Keratinocyte (primary cell): ENCODE measurements at regions not wholly inside any gene's neighbourhood (a gene's known extent, or its start where the extent isn't known, plus 50 kb on each side); places are given as distances from the start of the nearest gene placed in this dataset.

Experiments used
- DNase-seq: peaks from one replicate; pipeline ENCODE4 v3.0.0-alpha.2; 2011; ENCODE audit warnings: low read depth, missing footprints, low spot score
- FAIRE-seq: peaks from 2 replicates; lab custom pipeline; 2011; peaks lifted over from hg19 to GRCh38; lab: Jason Lieb, UNC
- H2AFZ ChIP-seq: 2 replicates; pipeline ENCODE4 v1.6.0; 2012; ENCODE audit warnings: low read length, control low read depth, inconsistent platforms; ENCODE audit not compliant: control insufficient read depth
- H3K27ac ChIP-seq: 2 replicates; pipeline ENCODE4 v1.5.1; 2011; ENCODE audit warnings: low read length; ENCODE audit not compliant: control insufficient read depth, insufficient read depth
- H3K27me3 ChIP-seq: 3 replicates; pipeline ENCODE4 v1.6.0; 2011; ENCODE audit warnings: low read length; ENCODE audit not compliant: control insufficient read depth, insufficient read depth; ENCODE audit errors: extremely low read depth
- H3K36me3 ChIP-seq, 2 experiments: 2 replicates in 1 of 2; 3 replicates in 1 of 2; pipeline ENCODE4 v1.5.1; 2011; ENCODE audit warnings: low read length in 2 of 2, mild to moderate bottlenecking in 1 of 2; ENCODE audit not compliant: control insufficient read depth in 2 of 2, insufficient read depth in 2 of 2; ENCODE audit errors: extremely low read depth in 1 of 2
- H3K4me1 ChIP-seq: 3 replicates; pipeline ENCODE4 v1.5.1; 2011; ENCODE audit warnings: low read length; ENCODE audit not compliant: control insufficient read depth, insufficient read depth; ENCODE audit errors: extremely low read depth
- H3K4me2 ChIP-seq: 3 replicates; pipeline ENCODE4 v1.6.0; 2011; ENCODE audit warnings: low read depth, low read length; ENCODE audit not compliant: control insufficient read depth, insufficient read depth; ENCODE audit errors: extremely low read depth
- H3K4me3 ChIP-seq, 3 experiments: fragments of 200-600 bp in 1 of 3; sonication (generic) in 1 of 3; 2 replicates in 2 of 3; 3 replicates in 1 of 3; pipeline ENCODE4 v1.5.1; 2011 to 2016; ENCODE audit warnings: low read length in 3 of 3, mild to moderate bottlenecking in 3 of 3, control low read depth in 2 of 3, inconsistent platforms in 1 of 3, low read depth in 1 of 3, mixed read lengths in 1 of 3, mixed run types in 1 of 3, moderate library complexity in 1 of 3; ENCODE audit not compliant: control insufficient read depth in 2 of 3, insufficient read depth in 2 of 3; ENCODE audit errors: extremely low read depth in 1 of 3
- H3K79me2 ChIP-seq: 2 replicates; pipeline ENCODE4 v1.6.0; 2012; ENCODE audit warnings: low read length; ENCODE audit not compliant: control insufficient read depth, insufficient read depth
- H3K9ac ChIP-seq: 3 replicates; pipeline ENCODE4 v1.6.0; 2011; ENCODE audit warnings: low read length; ENCODE audit not compliant: control insufficient read depth, insufficient read depth; ENCODE audit errors: extremely low read depth
- H3K9me1 ChIP-seq: 3 replicates; pipeline ENCODE4 v1.6.0; 2011; ENCODE audit warnings: low read length; ENCODE audit not compliant: control insufficient read depth, insufficient read depth; ENCODE audit errors: extremely low read depth
- H3K9me3 ChIP-seq: 2 replicates; pipeline ENCODE4 v1.5.1; 2012; ENCODE audit warnings: low read depth, low read length; ENCODE audit not compliant: control insufficient read depth
- H4K20me1 ChIP-seq: 3 replicates; pipeline ENCODE4 v1.6.0; 2011; ENCODE audit warnings: low read length; ENCODE audit not compliant: control insufficient read depth, insufficient read depth; ENCODE audit errors: extremely low read depth
- CTCF ChIP-seq, 3 experiments: IDR thresholded peaks in 1 of 3; conservative IDR thresholded peaks in 1 of 3; optimal IDR thresholded peaks in 1 of 3; 2 replicates in 2 of 3; 3 replicates in 1 of 3; pipeline versions ENCODE3 to v1.5.1; 2011; ENCODE audit warnings: low read length in 3 of 3, mild to moderate bottlenecking in 3 of 3, moderate library complexity in 2 of 3, control low read depth in 1 of 3, inconsistent platforms in 1 of 3; ENCODE audit not compliant: insufficient read depth in 2 of 3; ENCODE audit errors: extremely low read depth in 1 of 3
- EZH2 ChIP-seq: IDR thresholded peaks from one replicate; pipeline ENCODE4 v1.6.1; 2012; ENCODE audit warnings: inconsistent platforms, mild to moderate bottlenecking, low read length, moderate library complexity
- dilution Hi-C: fragments of 300-500 bp; cut with MboI; formaldehyde crosslinking; loops from one replicate; pipeline ENCODE4 v1.7.0; 2020; ENCODE audit warnings: low sequenced_read_pairs; ENCODE audit not compliant: extremely low pct_ligation_motif_present

GRCh38 chr2:121063471-121063870 is 221.5 kb downstream of the TFCP2L1 start:
- Histone ChIP-seq H3K9me3 (no peaks in the 10 kb centered on the region), H3K27ac (no peak overlapping the region), H3K9me1 (no peaks in the 10 kb centered on the region), H3K4me1 (no peaks in the 10 kb centered on the region), H3K4me2 (no peak overlapping the region), H2AFZ (no peak overlapping the region), H4K20me1 (no peaks in the 10 kb centered on the region), H3K4me3 (no peak overlapping the region), H3K27me3 (peaks cover 33% of the 10 kb centered on the region), H3K9ac (no peak overlapping the region), H3K36me3 (no peaks in the 10 kb centered on the region), H3K79me2 (no peaks in the 10 kb centered on the region)
- DNase-seq (no peak), FAIRE-seq (no peak)
- TF ChIP-seq CTCF (optimal IDR thresholded peaks at IDR 0.05 in 1 of 3, IDR thresholded peaks at IDR 0.05 in 1 of 3, conservative IDR thresholded peaks at IDR 0.05 in 1 of 3; ENCODE audit: extremely low read depth in 1 of 3, insufficient read depth in 2 of 3, low read length in 3 of 3) (no peak), EZH2 (no peak)
- dilution Hi-C loops, result loop anchor here (10.0 kb wide), 2 partner anchors 259 to 359 kb away; no protein-coding TSS in a partner anchor

GRCh38 chr2:121064186-121064585 is 220.8 kb downstream of the TFCP2L1 start:
- Histone ChIP-seq H3K36me3 (no peaks in the 10 kb centered on the region), H3K4me2 (no peak overlapping the region), H3K9ac (no peak overlapping the region), H3K27me3 (peaks cover 40% of the 10 kb centered on the region), H3K4me3 (no peak overlapping the region), H4K20me1 (no peaks in the 10 kb centered on the region), H3K4me1 (no peaks in the 10 kb centered on the region), H3K27ac (no peak overlapping the region), H3K79me2 (no peaks in the 10 kb centered on the region), H3K9me1 (no peaks in the 10 kb centered on the region), H3K9me3 (no peaks in the 10 kb centered on the region), H2AFZ (no peak overlapping the region)
- TF ChIP-seq CTCF (optimal IDR thresholded peaks at IDR 0.05 in 1 of 3, IDR thresholded peaks at IDR 0.05 in 1 of 3, conservative IDR thresholded peaks at IDR 0.05 in 1 of 3; ENCODE audit: extremely low read depth in 1 of 3, insufficient read depth in 2 of 3, low read length in 3 of 3), result no peak
- no peak for TF ChIP-seq EZH2
- no peak for FAIRE-seq
- dilution Hi-C loops, result loop anchor here (10.0 kb wide), 2 partner anchors 259 to 359 kb away; no protein-coding TSS in a partner anchor
- no peak for DNase-seq
